Neural progenitor cell (in vitro differentiated cells): ENCODE measurements at regions not wholly inside any gene's neighbourhood (a gene's known extent, or its start where the extent isn't known, plus 50 kb on each side); places are given as distances from the start of the nearest gene placed in this dataset.
A peak's percentile ranks its signal among the peaks of the same experiment; 100 is the strongest.

Experiments
- DNase-seq: peaks from one replicate; pipeline ENCODE4 v3.0.0-alpha.2; 2016; ENCODE audit warnings: low spot score
- H2AFZ ChIP-seq: fragments of 200-600 bp; sonication (generic); replicated peaks from 2 replicates; pipeline ENCODE4 v1.6.1; 2016; ENCODE audit warnings: antibody characterized with exemption
- H3F3A ChIP-seq: fragments of 200-600 bp; sonication (generic); 2 replicates; pipeline ENCODE4 v1.6.1; 2016; ENCODE audit warnings: antibody characterized with exemption, low read depth
- H3K27ac ChIP-seq: fragments of 200-600 bp; sonication (generic); 2 replicates; pipeline ENCODE4 v1.5.1; 2016; ENCODE audit warnings: mild to moderate bottlenecking
- H3K27me3 ChIP-seq: fragments of 200-600 bp; sonication (generic); 2 replicates; pipeline ENCODE4 v1.6.1; 2016; ENCODE audit warnings: mild to moderate bottlenecking, moderate library complexity
- H3K36me3 ChIP-seq: fragments of 200-600 bp; sonication (generic); 2 replicates; pipeline ENCODE4 v1.5.1; 2016
- H3K4me1 ChIP-seq: fragments of 200-600 bp; sonication (generic); 2 replicates; pipeline ENCODE4 v1.6.1; 2016; ENCODE audit warnings: mixed run types
- H3K4me2 ChIP-seq: fragments of 200-600 bp; sonication (generic); 2 replicates; pipeline ENCODE4 v1.6.1; 2016
- H3K4me3 ChIP-seq: fragments of 200-600 bp; sonication (generic); 2 replicates; pipeline ENCODE4 v1.5.1; 2016
- H3K79me2 ChIP-seq: fragments of 200-600 bp; sonication (generic); 2 replicates; pipeline ENCODE4 v1.6.1; 2016; ENCODE audit warnings: low read depth
- H3K9ac ChIP-seq: fragments of 200-600 bp; sonication (generic); 2 replicates; pipeline ENCODE4 v1.6.1; 2016
- H3K9me3 ChIP-seq: fragments of 200-600 bp; sonication (generic); 2 replicates; pipeline ENCODE4 v1.5.1; 2016; ENCODE audit warnings: low read depth
- H4K20me1 ChIP-seq: fragments of 200-600 bp; sonication (generic); 2 replicates; pipeline ENCODE4 v1.6.1; 2016; ENCODE audit warnings: low read depth
- H3K27ac Mint-ChIP-seq: 3 replicates; pipeline ENCODE4 v1.8.0; 2021; ENCODE audit warnings: mixed read lengths
- H3K27me3 Mint-ChIP-seq: 2 replicates; pipeline ENCODE4 v1.8.0; 2022; ENCODE audit warnings: low read depth, mild to moderate bottlenecking, inconsistent platforms, moderate library complexity, mixed read lengths; ENCODE audit not compliant: insufficient read depth
- H3K36me3 Mint-ChIP-seq: 3 replicates; pipeline ENCODE4 v1.8.0; 2021; ENCODE audit warnings: mixed read lengths
- H3K4me1 Mint-ChIP-seq: 3 replicates; pipeline ENCODE4 v1.8.0; 2021; ENCODE audit warnings: mixed read lengths
- H3K4me3 Mint-ChIP-seq: 3 replicates; pipeline ENCODE4 v1.8.0; 2021; ENCODE audit warnings: mild to moderate bottlenecking, moderate library complexity, mixed read lengths
- H3K9me3 Mint-ChIP-seq: 3 replicates; pipeline ENCODE4 v1.8.0; 2020; ENCODE audit warnings: mixed read lengths
- EZH2 ChIP-seq: fragments of 200-600 bp; sonication (generic); IDR thresholded peaks from 2 replicates; pipeline ENCODE4 v1.6.1; 2017; ENCODE audit warnings: antibody characterized with exemption, mild to moderate bottlenecking, moderate library complexity
- EZH2phosphoT487 ChIP-seq: fragments of 200-600 bp; sonication (generic); IDR thresholded peaks from 2 replicates; pipeline ENCODE4 v1.6.1; 2017; ENCODE audit warnings: antibody characterized with exemption
- TF ChIP-seq, protein P1 (sequence below): fragments of 200-600 bp; sonication (generic); IDR thresholded peaks from 2 replicates; pipeline ENCODE4 v1.5.1; 2017; ENCODE audit warnings: antibody characterized with exemption, mild to moderate bottlenecking

DNA sequence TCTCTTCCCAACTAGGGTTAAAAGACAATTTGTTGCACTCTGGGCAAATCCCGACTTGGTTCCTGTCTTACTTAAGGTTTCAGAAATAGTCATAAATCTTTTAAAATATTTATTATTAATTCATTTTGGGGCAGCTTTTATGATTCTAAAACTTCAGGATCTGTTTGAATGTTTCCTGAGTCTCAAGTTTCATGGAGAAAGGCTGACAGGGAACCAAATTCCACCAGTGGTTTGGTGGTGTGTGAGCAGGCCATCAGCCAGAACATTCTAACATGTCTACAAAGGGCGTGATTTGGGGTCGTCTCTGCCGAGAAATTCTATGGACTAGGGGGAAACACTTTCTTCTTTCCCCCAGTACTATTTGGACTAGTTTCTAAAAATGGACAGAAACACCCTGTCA is 366.4 kb downstream of the ZNF521 start:
- Histone ChIP-seq H3K27ac (no peak overlapping the region), H3K36me3 (no peaks in the 10 kb centered on the region), H3K79me2 (no peaks in the 10 kb centered on the region), H4K20me1 (no peaks in the 10 kb centered on the region), H3K4me1 (peaks cover 53% of the 10 kb centered on the region), H3K27me3 (no peaks in the 10 kb centered on the region), H3K9me3 (no peaks in the 10 kb centered on the region), H3F3A (peaks cover 31% of the 10 kb centered on the region), H2AFZ (no peak overlapping the region), H3K4me2 (no peak overlapping the region), H3K9ac (no peak overlapping the region), H3K4me3 (no peak overlapping the region)
- Mint-ChIP-seq H3K4me3 (no peak overlapping the region), H3K9me3 (peaks cover 2% of the 10 kb centered on the region), H3K27ac (peak overlapping the region; percentile 99), H3K36me3 (no peaks in the 10 kb centered on the region), H3K4me1 (peaks cover 83% of the 10 kb centered on the region), H3K27me3 (peaks cover 3% of the 10 kb centered on the region)
- no peak for DNase-seq
- TF ChIP-seq, protein P1, sequence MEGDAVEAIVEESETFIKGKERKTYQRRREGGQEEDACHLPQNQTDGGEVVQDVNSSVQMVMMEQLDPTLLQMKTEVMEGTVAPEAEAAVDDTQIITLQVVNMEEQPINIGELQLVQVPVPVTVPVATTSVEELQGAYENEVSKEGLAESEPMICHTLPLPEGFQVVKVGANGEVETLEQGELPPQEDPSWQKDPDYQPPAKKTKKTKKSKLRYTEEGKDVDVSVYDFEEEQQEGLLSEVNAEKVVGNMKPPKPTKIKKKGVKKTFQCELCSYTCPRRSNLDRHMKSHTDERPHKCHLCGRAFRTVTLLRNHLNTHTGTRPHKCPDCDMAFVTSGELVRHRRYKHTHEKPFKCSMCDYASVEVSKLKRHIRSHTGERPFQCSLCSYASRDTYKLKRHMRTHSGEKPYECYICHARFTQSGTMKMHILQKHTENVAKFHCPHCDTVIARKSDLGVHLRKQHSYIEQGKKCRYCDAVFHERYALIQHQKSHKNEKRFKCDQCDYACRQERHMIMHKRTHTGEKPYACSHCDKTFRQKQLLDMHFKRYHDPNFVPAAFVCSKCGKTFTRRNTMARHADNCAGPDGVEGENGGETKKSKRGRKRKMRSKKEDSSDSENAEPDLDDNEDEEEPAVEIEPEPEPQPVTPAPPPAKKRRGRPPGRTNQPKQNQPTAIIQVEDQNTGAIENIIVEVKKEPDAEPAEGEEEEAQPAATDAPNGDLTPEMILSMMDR: no peak
- TF ChIP-seq EZH2 (no peak), EZH2phosphoT487 (no peak)

DNA sequence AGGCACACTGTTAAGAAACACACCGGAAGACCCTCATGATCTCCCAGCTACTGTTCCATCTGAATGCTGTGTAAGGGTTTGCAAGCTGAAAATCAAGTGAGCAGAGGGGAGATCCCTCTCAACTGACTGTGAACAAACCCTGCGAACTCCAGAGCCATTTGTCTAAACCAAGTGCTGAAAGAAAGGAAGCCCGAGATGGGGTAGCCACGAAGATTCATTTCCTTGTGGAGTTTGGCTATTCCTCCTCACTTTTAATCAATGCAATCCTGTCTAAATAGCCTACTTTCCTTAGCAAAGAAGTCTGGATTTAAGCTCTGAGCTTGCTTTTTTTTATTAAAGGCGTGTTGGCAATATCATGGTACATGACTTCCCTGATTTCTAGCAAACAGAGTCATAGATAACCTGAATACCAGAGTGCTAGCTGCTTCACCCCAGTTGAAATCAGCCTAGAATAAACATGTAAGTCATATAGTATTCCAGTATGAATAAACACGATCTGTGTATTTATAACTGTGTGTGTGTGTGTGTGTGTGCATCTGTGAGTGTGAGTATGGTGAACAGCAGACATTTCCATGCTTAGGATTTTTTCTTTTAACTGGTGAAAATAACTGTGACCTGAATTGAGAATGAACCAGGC is 365.2 kb downstream of the ZNF521 start:
- Histone ChIP-seq H3K27ac (peak overlapping the region; percentile 64), H3K27me3 (no peaks in the 10 kb centered on the region), H4K20me1 (no peaks in the 10 kb centered on the region), H3K4me3 (peak overlapping the region; percentile 19), H3K9me3 (no peaks in the 10 kb centered on the region), H3K4me2 (peak overlapping the region; percentile 63), H3K4me1 (peaks cover 50% of the 10 kb centered on the region), H3K9ac (no peak overlapping the region), H3K79me2 (no peaks in the 10 kb centered on the region), H2AFZ (peak overlapping the region; percentile 80), H3F3A (peaks cover 31% of the 10 kb centered on the region), H3K36me3 (no peaks in the 10 kb centered on the region)
- peak; percentile 37 for DNase-seq
- no peak for TF ChIP-seq EZH2phosphoT487
- TF ChIP-seq, protein P1: no peak
- TF ChIP-seq EZH2: no peak
- peaks cover 3% of the 10 kb centered on the region for H3K27me3 Mint-ChIP-seq
- H3K36me3 Mint-ChIP-seq: no peaks in the 10 kb centered on the region
- H3K4me1 Mint-ChIP-seq: peaks cover 77% of the 10 kb centered on the region
- H3K27ac Mint-ChIP-seq: peak overlapping the region; percentile 99
- H3K4me3 Mint-ChIP-seq: peak overlapping the region; percentile 79
- H3K9me3 Mint-ChIP-seq: peaks cover 6% of the 10 kb centered on the region

DNA sequence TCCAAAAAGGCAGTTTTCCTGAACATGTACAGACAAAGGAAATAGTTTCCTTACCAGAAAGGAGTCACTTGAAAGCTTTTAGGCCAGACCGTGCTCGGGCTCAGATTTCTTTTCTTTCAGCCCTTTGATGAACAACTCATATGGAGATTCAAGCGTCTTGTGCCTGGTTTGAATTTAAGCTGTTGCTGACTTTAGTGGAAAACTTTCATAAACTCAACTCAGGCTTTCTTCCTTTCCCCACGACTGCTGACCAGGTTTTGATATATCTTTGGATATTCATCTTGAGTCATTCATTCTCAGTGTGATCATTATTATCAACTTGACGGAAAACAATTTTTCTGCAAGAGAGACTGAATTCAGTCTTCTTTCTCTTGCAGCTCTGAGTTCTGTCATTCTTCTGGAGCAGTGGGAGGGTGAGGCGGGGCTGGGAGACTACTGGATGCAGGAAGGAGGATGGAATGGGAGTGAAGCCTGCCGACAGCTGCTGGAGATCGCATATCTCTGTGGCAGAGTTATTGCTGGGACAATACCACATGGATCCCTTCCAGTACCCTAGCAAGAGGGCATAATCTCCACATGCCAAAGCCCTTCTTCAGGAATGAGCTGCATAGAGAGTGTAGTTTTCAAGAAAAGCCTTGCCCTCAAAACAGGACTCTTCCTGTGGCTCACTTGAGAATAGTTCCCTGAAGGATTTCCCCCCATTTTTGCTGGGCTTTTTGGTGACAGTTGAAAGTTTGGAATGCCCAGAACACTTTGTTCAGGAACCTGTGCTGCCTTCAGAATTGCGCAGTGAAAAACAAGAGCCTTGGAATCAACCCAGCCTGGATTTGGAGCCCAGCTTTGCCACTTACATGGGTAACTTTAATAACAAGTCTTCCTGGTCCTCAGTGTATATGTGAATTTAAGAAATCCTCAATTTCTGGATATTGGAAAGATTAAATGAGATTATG is 364.4 kb downstream of the ZNF521 start:
- Histone ChIP-seq H4K20me1 (no peaks in the 10 kb centered on the region), H3K79me2 (no peaks in the 10 kb centered on the region), H3K36me3 (no peaks in the 10 kb centered on the region), H3K9me3 (no peaks in the 10 kb centered on the region), H3K4me1 (peaks cover 47% of the 10 kb centered on the region), H3K9ac (no peak overlapping the region), H3F3A (peaks cover 31% of the 10 kb centered on the region), H2AFZ (peak overlapping the region; percentile 80), H3K4me2 (peak overlapping the region; percentile 63), H3K27ac (peak overlapping the region; percentile 64), H3K27me3 (no peaks in the 10 kb centered on the region), H3K4me3 (peak overlapping the region; percentile 19)
- Mint-ChIP-seq H3K4me1 (peaks cover 73% of the 10 kb centered on the region), H3K27ac (peak overlapping the region; percentile 99), H3K27me3 (peaks cover 5% of the 10 kb centered on the region), H3K9me3 (peaks cover 10% of the 10 kb centered on the region), H3K4me3 (peak overlapping the region; percentile 79), H3K36me3 (peaks cover 2% of the 10 kb centered on the region)
- DNase-seq: peak; percentile 41
- TF ChIP-seq, protein P1: no peak
- TF ChIP-seq EZH2 (no peak), EZH2phosphoT487 (no peak)
